WTC11 (cell line): ENCODE measurements at regions not wholly inside any gene's neighbourhood (a gene's known extent, or its start where the extent isn't known, plus 50 kb on each side); places are given as distances from the start of the nearest gene placed in this dataset.

ENCODE experiments used
- ATF3 ChIP-seq: sonication (generic); formaldehyde crosslinking; conservative IDR thresholded peaks from 2 replicates; pipeline ENCODE4 v1.8.1; 2022; ENCODE audit warnings: mild to moderate bottlenecking, missing genetic modification reagents
- ESRRA ChIP-seq: sonication (generic); formaldehyde crosslinking; IDR thresholded peaks from 2 replicates; pipeline ENCODE4 v1.8.1; 2022; ENCODE audit warnings: mild to moderate bottlenecking, missing genetic modification reagents, borderline replicate concordance
- RELA ChIP-seq: sonication (generic); formaldehyde crosslinking; IDR thresholded peaks from 2 replicates; pipeline ENCODE4 v1.8.1; 2022; ENCODE audit warnings: missing genetic modification reagents, mild to moderate bottlenecking, borderline replicate concordance
- TP53 ChIP-seq: sonication (generic); formaldehyde crosslinking; IDR thresholded peaks from 2 replicates; pipeline ENCODE4 v1.8.1; 2023; ENCODE audit warnings: mild to moderate bottlenecking, missing genetic modification reagents
- ZNF232 ChIP-seq: sonication (generic); formaldehyde crosslinking; IDR thresholded peaks from 2 replicates; pipeline ENCODE4 v1.8.0; 2022; ENCODE audit warnings: mild to moderate bottlenecking, missing genetic modification reagents
- ZNF317 ChIP-seq: sonication (generic); formaldehyde crosslinking; IDR thresholded peaks from 2 replicates; pipeline ENCODE4 v1.8.1; 2023; ENCODE audit warnings: low read depth, mild to moderate bottlenecking, moderate library complexity, missing genetic modification reagents, borderline replicate concordance
- TF ChIP-seq, protein P1 (sequence below): fragments of 200-600 bp; IDR thresholded peaks from 2 replicates; pipeline ENCODE4 v1.8.0; 2022; ENCODE audit warnings: antibody characterized with exemption
- TF ChIP-seq, protein P2 (sequence below): sonication (generic); formaldehyde crosslinking; IDR thresholded peaks from 2 replicates; pipeline ENCODE4 v1.8.1; 2022; ENCODE audit warnings: missing genetic modification reagents, borderline replicate concordance
- TF ChIP-seq, protein P3 (sequence below): sonication (generic); formaldehyde crosslinking; IDR thresholded peaks from 2 replicates; pipeline ENCODE4 v1.8.0; 2022; ENCODE audit warnings: mild to moderate bottlenecking, missing genetic modification reagents
- TF ChIP-seq, protein P4 (sequence below): sonication (generic); formaldehyde crosslinking; IDR thresholded peaks from 2 replicates; pipeline ENCODE4 v1.8.1; 2022; ENCODE audit warnings: mild to moderate bottlenecking, moderate library complexity, missing genetic modification reagents

DNA sequence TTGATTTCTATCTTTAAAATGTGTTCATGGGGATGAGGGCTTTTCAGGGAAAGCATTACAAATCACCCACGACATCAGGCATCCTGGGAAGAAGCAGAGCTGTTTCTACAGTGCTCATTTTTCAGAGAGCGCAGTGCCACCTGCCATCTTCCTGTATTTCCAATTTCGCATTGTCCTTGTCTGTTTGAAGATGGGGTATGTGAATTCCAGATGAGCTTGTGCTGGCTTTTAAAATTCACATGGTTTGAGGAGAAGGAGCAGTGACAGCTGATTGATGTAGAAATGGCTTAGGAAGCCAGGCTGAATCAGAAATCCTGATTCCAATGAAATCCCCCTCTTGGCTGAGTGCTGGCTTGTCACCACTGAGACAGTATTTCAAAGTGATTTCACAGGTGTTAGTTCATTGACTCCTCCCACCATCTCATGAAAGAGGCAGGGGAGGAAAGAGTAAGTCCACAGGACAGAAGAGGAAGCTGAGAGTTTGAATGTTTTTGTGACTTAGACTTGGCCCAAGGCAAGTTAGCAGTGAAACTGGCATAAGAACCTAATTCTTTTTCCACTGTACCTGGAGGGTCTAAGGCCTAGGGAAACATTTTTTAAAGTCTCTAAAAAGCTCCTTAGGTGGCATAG is 344.6 kb upstream of the C11orf87 start:
- TF ChIP-seq, protein P1, sequence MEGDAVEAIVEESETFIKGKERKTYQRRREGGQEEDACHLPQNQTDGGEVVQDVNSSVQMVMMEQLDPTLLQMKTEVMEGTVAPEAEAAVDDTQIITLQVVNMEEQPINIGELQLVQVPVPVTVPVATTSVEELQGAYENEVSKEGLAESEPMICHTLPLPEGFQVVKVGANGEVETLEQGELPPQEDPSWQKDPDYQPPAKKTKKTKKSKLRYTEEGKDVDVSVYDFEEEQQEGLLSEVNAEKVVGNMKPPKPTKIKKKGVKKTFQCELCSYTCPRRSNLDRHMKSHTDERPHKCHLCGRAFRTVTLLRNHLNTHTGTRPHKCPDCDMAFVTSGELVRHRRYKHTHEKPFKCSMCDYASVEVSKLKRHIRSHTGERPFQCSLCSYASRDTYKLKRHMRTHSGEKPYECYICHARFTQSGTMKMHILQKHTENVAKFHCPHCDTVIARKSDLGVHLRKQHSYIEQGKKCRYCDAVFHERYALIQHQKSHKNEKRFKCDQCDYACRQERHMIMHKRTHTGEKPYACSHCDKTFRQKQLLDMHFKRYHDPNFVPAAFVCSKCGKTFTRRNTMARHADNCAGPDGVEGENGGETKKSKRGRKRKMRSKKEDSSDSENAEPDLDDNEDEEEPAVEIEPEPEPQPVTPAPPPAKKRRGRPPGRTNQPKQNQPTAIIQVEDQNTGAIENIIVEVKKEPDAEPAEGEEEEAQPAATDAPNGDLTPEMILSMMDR = no peak
- TF ChIP-seq ZNF317 (no peak), TP53 (CRISPR knock-in tag) (no peak), ZNF232 (CRISPR knock-in tag) (no peak), ATF3 (CRISPR knock-in tag) (no peak), RELA (CRISPR knock-in tag) (no peak), ESRRA (CRISPR knock-in tag) (no peak)
- TF ChIP-seq, protein P2, sequence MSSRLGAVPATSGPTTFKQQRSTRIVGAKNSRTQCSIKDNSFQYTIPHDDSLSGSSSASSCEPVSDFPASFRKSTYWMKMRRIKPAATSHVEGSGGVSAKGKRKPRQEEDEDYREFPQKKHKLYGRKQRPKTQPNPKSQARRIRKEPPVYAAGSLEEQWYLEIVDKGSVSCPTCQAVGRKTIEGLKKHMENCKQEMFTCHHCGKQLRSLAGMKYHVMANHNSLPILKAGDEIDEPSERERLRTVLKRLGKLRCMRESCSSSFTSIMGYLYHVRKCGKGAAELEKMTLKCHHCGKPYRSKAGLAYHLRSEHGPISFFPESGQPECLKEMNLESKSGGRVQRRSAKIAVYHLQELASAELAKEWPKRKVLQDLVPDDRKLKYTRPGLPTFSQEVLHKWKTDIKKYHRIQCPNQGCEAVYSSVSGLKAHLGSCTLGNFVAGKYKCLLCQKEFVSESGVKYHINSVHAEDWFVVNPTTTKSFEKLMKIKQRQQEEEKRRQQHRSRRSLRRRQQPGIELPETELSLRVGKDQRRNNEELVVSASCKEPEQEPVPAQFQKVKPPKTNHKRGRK (CRISPR knock-in tag) = no peak
- TF ChIP-seq, protein P3, sequence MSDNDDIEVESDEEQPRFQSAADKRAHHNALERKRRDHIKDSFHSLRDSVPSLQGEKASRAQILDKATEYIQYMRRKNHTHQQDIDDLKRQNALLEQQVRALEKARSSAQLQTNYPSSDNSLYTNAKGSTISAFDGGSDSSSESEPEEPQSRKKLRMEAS (CRISPR knock-in tag) = no peak
- TF ChIP-seq, protein P4, sequence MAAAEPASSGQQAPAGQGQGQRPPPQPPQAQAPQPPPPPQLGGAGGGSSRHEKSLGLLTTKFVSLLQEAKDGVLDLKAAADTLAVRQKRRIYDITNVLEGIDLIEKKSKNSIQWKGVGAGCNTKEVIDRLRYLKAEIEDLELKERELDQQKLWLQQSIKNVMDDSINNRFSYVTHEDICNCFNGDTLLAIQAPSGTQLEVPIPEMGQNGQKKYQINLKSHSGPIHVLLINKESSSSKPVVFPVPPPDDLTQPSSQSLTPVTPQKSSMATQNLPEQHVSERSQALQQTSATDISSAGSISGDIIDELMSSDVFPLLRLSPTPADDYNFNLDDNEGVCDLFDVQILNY (CRISPR knock-in tag) = no peak
